Frontal cortex (tissue), 3 donors: ENCODE measurements at regions not wholly inside any gene's neighbourhood (a gene's known extent, or its start where the extent isn't known, plus 50 kb on each side); places are given as distances from the start of the nearest gene placed in this dataset.

ENCODE experiments used
- DNase-seq, 2 donors: peaks; one replicate each; pipeline ENCODE4 v3.0.0; 2012; ENCODE audit warnings: low spot score in 2 of 2
- FAIRE-seq: peaks from 2 replicates; lab custom pipeline; 2012; peaks lifted over from hg19 to GRCh38; lab: Jason Lieb, UNC
- donor health status: control.
- donor health status: control.
- donor health status: control.

DNA sequence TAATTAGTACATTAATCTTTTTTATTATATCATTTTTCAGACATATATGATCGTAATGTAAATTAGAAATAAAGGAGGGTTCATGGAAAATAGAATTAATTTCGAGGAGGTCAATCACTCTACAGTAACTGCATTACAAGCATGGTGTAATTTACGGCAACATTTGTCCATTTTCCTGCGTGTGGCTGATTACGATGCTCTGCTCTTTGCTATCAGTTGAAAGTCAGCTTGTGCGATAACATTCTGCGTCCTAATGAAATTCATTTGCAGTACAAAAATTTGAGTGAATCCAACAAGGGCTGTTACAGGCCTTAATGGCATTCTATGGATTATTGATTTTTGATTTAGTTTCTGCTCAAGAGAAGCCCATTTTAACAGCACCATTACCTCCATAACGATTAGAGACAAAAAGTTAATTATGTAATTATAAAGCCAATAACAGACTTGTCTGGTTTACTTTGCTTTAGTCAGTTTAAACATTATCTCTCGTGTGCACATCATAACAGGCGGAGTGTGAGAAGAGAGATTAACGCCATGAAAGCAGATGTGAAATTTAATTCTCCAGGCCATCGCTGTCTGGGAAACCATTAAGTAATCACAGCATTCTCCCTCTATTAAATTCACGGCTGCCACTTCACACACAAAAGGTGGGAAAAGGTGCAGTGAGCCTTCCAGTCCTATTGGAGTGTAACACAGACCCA lies 256.4 kb upstream of the IRX3 start:
- no peak for DNase-seq
- FAIRE-seq = no peak

- FAIRE-seq (no peak), DNase-seq (no peak)
These were observed 254.1 kb upstream of the IRX3 start for GRCh38 chr16:54540525-54541180.

- DNase-seq (no peak), FAIRE-seq (no peak)
These were observed 251.7 kb upstream of the IRX3 start for GRCh38 chr16:54538276-54538675.

- FAIRE-seq (peak; percentile 96), DNase-seq (no peak)
These were observed 247.4 kb upstream of the IRX3 start for GRCh38 chr16:54533856-54534490.

GRCh38 chr16:54526916-54527315 lies 240.3 kb upstream of the IRX3 start:
- FAIRE-seq (no peak), DNase-seq (no peak)

DNA sequence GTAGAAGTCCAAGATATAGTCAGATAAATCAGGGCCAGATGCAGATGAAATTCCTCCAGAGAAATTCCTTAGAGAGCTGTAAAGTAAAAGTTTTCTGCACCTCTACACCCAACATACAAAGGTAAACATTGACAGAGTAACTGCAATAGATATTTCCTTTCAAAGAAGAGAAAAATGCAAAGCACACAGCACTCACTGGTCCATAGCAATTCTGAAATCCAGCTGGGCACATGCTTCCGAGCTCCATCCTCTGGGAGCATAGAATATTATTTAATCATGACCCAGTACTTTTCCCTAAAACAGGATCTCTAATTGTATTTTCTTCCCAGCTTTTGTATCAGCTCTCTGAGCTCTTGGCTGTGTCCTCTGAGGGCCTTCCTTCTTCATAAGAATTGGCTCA lies 239.5 kb upstream of the IRX3 start:
- FAIRE-seq (no peak), DNase-seq (no peak)

DNA sequence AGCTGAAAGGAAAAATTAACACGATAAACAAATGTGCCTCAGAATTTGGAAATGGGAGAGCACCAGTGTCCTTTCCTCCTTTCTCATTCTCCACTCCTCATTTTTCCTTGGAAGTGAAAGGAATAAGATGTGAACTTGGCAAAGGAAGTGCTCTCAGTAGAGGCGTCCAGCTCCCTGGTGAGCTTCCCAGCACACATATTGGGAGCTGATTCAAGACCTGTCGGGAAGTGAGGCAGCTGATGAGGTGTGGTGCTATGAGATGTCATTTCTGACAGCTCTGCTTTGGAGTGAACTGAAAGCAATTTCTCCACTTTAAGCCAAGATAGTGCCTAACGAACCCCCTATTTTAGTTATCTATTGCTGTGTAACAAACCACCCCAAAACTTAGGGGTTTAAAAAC lies 238.5 kb upstream of the IRX3 start:
- FAIRE-seq (no peak), DNase-seq (no peak)

DNA sequence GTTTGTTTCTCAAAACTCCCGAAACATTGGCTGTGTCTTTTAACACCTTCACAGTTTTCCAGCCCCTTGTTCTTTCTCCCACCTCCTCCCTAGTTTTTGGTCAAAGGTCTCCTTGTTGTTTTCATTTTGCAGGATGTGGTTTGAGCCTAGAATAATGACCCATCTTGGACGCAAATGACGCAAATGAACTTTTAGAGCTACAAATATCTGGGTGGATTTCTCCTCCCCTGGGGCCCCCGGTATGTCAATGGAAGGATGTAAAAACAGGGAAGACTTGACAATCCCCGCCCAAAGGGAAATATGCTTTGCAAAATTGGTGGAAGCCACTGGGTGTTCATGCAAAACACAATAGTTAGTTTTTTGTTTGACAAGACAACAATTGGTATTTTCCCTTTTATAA lies 236.0 kb upstream of the IRX3 start:
- FAIRE-seq (no peak), DNase-seq (no peak)

DNA sequence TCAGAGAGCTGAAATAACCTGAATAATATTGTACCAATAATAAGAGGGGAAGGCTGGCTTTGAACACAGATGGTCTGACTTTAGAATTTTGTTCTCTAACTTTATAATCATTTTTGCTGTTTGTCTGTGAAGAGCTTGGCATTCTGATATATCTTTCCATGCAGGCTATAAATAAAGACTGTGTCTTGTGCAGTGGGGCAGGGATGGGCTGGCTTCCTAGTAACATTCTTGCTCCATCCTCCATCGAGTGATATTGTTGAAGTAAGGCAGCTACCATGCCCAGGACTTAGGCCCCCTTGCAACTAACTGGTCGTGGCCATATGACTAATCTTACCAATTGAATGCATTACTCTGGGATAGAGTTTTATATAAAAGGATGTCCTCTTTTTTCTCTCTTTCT lies 234.7 kb upstream of the IRX3 start:
- no peak for FAIRE-seq
- no peak for DNase-seq

DNA sequence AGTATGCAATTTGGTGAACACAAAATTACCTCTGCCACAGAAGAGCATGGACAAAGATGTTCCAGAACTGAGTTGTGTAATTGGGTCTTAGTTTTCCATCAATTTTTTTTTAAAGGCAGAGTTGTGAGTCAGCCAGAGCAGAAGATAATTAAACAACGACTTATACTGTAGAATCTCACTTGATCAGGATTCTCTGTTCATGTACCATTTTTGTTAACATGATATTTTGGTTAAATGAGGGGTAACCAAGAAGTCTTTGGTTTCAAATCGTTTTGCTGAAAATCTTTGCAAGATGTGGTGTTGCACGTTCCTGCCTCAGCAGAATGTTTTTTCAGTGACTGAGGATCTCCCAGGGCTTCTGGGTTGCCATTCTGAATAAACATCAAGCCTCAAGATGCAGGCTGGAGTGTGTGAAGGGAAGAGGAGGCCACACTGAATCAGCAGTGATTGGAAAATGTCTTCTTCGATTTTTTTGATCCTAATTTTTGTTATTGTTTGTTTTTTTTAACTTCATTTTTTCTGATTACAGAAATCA lies 232.6 kb upstream of the IRX3 start:
- no peak for FAIRE-seq
- DNase-seq = no peak

GRCh38 chr16:54517181-54517580 lies 230.6 kb upstream of the IRX3 start:
- no peak for DNase-seq
- no peak for FAIRE-seq

DNA sequence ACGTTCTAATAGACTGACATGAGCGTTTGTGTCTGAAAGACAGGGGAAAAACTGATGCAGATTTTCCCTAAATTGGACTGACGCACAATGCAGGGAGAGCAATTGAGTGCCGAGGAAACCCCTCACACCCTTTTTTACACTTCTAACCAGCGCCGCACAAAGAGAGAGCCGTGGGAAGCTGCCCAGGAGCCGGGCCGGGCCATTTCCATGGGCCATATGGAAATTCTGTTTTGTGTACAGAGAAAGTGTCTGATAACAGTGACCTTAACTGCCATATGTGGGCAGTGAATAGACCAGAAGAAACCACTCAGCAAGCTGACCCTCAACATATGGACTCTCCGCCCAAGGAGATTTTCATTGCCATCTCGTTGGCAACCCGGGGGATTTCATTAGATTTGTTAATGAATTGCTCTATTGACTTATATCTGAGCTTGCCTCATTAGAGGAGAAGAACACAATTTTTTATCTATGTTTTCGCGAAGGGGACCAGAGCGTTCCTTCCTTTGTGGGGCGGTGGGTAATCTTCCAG lies 225.9 kb upstream of the IRX3 start:
- FAIRE-seq (no peak), DNase-seq (no peak)

DNA sequence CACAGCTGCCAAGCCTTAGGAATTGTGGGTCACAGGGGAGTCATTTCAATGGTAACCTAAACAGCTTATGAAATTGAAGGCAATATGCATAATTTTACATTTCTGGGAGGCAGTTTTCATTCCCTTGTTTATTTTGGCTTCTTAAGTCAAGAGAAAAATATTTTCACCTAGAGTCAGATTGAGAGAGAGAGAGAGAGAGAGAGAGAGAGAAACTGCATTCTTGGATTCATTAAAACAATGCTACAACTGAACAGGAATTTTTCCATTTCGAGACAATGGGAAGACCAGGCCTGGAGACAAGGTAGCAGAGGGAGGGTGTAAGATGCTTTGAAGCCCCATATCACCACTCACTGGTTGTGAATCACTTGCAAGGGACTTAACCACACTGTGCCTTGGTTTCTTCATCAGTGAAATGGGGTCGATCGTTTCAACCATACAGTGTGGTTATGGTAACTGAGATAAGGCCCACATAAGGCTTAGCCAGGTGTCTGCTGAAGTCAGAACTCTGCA lies 224.7 kb upstream of the IRX3 start:
- no peak for DNase-seq
- no peak for FAIRE-seq

- no peak for FAIRE-seq
- DNase-seq = no peak
These were observed 224.2 kb upstream of the IRX3 start for GRCh38 chr16:54510685-54511221.

DNA sequence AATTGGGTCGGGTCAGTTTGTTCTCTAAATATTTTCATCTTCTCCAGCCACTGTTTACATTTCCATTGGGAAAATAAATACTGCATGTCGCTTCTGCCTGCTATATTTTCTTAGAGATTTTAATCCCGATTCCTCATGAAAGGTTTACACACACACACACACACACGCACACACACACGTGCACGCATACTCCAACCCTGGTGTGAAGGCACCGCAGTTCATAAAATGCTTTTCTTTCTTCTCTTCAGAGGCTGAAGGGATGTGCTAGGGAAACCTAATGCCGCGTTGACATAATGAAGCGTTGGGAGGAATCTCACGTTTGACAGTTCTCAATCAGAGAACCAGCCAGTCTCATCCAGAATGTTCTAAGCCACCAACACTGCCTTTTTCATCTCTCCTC lies 222.9 kb upstream of the IRX3 start:
- FAIRE-seq = no peak
- no peak for DNase-seq

DNA sequence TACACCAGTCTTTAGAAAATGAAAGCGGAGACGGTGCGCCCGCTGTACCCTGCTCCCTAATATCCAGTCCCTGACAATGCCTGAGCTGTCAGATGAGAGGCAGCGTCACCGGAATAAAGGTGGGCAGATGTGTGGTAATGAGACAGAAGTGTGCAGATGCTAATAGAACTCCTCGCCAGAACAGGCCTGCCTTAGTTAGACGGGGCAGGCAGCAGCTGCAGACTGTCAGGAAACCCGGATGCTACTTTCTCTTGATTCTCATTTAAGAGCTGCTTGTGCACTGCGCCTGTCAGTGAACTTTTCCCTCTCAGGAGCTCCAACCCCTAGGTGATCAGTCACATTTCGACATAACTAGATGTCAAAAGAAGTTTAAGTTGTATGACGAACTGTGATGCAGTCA lies 221.8 kb upstream of the IRX3 start:
- DNase-seq = no peak

GRCh38 chr16:54506741-54507500 lies 220.3 kb upstream of the IRX3 start:
- no peak for DNase-seq
- no peak for FAIRE-seq

More for the DNA sequence above, 221.8 kb upstream of the IRX3 start:
- no peak for FAIRE-seq

GRCh38 chr16:54506214-54506580 lies 219.6 kb upstream of the IRX3 start:
- no peak for FAIRE-seq

GRCh38 chr16:54505549-54506213 lies 219.1 kb upstream of the IRX3 start:
- FAIRE-seq = no peak
- DNase-seq = no peak

More at GRCh38 chr16:54506214-54506580, 219.6 kb upstream of the IRX3 start:
- no peak for DNase-seq
